ENCODE measurements at regions not wholly inside any gene's neighbourhood (a gene's known extent, or its start where the extent isn't known, plus 50 kb on each side); places are given as distances from the start of the nearest gene placed in this dataset.

DNA sequence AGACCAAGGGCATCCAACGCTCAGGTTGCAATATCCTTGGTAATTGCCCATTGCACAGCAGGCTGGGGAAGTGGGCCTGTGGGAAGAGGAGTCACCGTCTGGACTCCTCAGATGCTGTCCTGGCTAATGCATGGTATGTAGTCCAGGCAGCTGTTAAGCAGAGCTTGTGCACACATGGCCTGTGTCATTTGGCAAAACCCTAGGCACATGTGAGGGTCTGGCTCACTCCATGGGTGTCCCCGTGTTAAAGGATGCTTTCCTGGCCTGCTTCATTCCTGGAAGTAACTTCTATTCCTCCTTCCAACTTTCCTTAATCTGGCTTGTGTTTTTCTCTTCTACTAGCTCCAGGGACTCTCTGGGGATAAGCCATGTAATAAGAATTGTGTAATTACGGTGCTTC lies 378.0 kb upstream of the CA10 start:
- no peak overlapping the region for H3K4me3 ChIP-seq (ENCODE audit: low read depth, low read length)
- DNase-seq (ENCODE audit: low read depth): no peak
- TF ChIP-seq MYC (IDR thresholded peaks at IDR 0.05; ENCODE audit: low read depth, low read length) (no peak), POLR2A (IDR thresholded peaks at IDR 0.05; ENCODE audit: extremely low read depth, insufficient read length) (no peak)
- TF ChIP-seq, protein P1, sequence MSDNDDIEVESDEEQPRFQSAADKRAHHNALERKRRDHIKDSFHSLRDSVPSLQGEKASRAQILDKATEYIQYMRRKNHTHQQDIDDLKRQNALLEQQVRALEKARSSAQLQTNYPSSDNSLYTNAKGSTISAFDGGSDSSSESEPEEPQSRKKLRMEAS (IDR thresholded peaks at IDR 0.05; ENCODE audit: low read depth, low read length): no peak
- TF ChIP-seq, protein P2, sequence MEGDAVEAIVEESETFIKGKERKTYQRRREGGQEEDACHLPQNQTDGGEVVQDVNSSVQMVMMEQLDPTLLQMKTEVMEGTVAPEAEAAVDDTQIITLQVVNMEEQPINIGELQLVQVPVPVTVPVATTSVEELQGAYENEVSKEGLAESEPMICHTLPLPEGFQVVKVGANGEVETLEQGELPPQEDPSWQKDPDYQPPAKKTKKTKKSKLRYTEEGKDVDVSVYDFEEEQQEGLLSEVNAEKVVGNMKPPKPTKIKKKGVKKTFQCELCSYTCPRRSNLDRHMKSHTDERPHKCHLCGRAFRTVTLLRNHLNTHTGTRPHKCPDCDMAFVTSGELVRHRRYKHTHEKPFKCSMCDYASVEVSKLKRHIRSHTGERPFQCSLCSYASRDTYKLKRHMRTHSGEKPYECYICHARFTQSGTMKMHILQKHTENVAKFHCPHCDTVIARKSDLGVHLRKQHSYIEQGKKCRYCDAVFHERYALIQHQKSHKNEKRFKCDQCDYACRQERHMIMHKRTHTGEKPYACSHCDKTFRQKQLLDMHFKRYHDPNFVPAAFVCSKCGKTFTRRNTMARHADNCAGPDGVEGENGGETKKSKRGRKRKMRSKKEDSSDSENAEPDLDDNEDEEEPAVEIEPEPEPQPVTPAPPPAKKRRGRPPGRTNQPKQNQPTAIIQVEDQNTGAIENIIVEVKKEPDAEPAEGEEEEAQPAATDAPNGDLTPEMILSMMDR (IDR thresholded peaks at IDR 0.05; ENCODE audit: low read depth, low read length): no peak

DNA sequence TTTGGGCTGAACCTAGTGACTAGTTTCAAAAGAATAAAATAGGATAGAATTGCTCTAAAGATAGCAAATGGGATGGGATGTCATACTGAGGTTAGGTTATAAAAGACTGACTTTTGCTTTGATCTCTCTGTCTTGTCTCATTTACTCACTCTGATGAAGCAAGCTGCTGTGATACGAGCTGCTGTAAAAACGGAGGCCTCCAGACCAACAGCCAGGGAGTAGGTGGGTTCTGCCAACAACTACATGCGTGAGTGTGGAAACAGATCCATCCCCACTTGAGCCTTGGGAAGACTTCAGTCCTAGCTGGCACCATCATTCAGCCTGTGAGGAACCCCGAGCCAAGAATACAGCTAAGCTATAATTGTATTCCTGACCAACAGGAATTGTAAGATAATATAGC lies 373.9 kb upstream of the CA10 start:
- TF ChIP-seq, protein P1 (IDR thresholded peaks at IDR 0.05; ENCODE audit: low read depth, low read length): no peak
- TF ChIP-seq POLR2A (IDR thresholded peaks at IDR 0.05; ENCODE audit: extremely low read depth, insufficient read length): no peak
- TF ChIP-seq, protein P2 (IDR thresholded peaks at IDR 0.05; ENCODE audit: low read depth, low read length): no peak
- no peak overlapping the region for H3K4me3 ChIP-seq (ENCODE audit: low read depth, low read length)
- no peak for DNase-seq (ENCODE audit: low read depth)

DNA sequence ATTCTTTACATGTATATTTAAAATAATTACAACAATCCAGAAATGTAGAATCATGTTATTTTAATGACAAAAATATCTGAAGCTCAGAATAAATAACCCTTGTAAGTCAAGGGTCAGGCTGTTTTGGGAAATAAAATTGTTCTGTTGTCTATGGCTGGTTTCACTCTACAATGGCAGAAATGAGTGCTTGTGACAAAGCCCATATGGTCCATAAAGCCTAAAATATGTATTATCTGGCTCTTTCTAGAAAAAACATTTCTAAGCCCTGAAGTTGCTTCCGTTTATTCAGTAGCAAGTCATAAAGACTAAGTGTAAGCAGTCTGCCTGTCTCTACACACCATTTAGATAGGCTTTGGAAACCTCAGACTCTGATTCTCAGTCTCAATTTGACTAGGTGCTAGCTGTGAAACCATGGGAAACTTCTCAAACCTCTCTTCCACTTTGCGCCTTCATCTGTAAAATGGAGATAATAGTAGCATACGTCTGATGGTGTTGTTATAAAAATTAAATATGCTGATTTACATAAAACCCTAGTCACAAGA lies 365.7 kb upstream of the CA10 start:
- no peak for DNase-seq (ENCODE audit: low read depth)
- TF ChIP-seq, protein P1 (IDR thresholded peaks at IDR 0.05; ENCODE audit: low read depth, low read length): no peak
- TF ChIP-seq, protein P2 (IDR thresholded peaks at IDR 0.05; ENCODE audit: low read depth, low read length): no peak
- TF ChIP-seq MYC (IDR thresholded peaks at IDR 0.05; ENCODE audit: low read depth, low read length) (no peak), POLR2A (IDR thresholded peaks at IDR 0.05; ENCODE audit: extremely low read depth, insufficient read length) (no peak)
- H3K4me3 ChIP-seq (ENCODE audit: low read depth, low read length): no peak overlapping the region

DNA sequence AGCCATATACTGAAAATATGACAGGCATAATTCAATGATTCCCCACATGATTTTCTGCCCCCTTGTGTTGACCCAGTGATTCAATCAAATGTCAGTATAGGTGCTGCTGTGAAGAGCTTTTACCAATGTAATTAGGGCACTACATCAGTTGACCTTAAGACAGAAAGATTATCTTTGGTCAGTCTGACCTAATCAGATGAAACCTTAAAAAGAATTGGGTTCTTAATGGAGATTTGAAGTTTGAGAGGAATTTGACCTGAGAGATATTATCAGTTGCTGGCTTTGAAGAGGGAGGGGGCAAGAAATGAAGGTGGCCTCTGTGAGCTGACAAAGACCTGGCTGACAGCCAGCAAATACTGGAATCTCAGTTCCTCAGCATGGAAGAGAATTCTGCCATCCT lies 358.7 kb upstream of the CA10 start:
- no peak overlapping the region for H3K4me3 ChIP-seq (ENCODE audit: low read depth, low read length)
- DNase-seq (ENCODE audit: low read depth): no peak
- TF ChIP-seq MYC (IDR thresholded peaks at IDR 0.05; ENCODE audit: low read depth, low read length) (no peak), POLR2A (IDR thresholded peaks at IDR 0.05; ENCODE audit: extremely low read depth, insufficient read length) (no peak)
- TF ChIP-seq, protein P1 (IDR thresholded peaks at IDR 0.05; ENCODE audit: low read depth, low read length): no peak
- TF ChIP-seq, protein P2 (IDR thresholded peaks at IDR 0.05; ENCODE audit: low read depth, low read length): no peak

DNA sequence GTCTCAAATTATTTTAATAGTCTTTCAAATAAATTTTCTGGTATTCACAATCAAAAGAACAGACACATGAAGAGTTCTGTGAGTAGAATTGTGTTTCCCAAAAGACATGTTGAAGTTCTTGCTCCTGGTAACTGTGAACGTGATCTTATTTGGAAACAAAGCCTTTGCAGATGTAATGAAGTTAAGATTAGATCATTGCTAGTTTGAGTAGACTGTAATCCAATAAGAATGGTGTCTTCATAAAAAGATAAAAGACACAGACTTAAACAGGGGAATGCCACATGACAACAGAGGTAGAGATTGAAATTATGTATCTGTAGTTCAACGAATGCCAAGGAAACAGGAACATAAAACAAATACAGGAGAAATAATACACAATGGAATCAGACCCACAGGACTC lies 357.4 kb upstream of the CA10 start:
- TF ChIP-seq, protein P2 (IDR thresholded peaks at IDR 0.05; ENCODE audit: low read depth, low read length): no peak
- TF ChIP-seq MYC (IDR thresholded peaks at IDR 0.05; ENCODE audit: low read depth, low read length) (no peak), POLR2A (IDR thresholded peaks at IDR 0.05; ENCODE audit: extremely low read depth, insufficient read length) (no peak)
- TF ChIP-seq, protein P1 (IDR thresholded peaks at IDR 0.05; ENCODE audit: low read depth, low read length): no peak
- H3K4me3 ChIP-seq (ENCODE audit: low read depth, low read length): no peak overlapping the region
- DNase-seq (ENCODE audit: low read depth): no peak
